ENCODE measurements at regions not wholly inside any gene's neighbourhood (a gene's known extent, or its start where the extent isn't known, plus 50 kb on each side); places are given as distances from the start of the nearest gene placed in this dataset.

DNA sequence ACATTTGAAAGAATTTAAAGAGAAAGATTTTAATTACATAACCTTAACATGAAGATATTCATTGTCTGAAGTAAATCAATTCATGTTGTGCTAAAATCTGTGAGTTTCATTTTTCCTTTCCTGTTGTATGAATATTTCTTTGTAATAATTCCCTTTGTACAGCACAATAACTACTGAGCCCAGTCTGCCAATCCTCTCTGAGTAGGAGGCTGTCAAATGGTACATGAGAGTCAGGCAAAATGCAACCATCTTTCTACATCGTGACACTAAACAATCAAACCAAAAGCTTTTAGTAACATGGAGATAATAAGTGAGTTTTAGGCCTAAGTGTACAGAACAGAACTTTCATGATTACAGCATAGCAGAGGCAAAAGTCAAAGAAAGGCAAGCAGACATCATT, 165.5 kb downstream of the PLPPR4 start:
- no peak for TF ChIP-seq CTCF (IDR thresholded peaks at IDR 0.05)
- no peak for TF ChIP-seq POLR2A (IDR thresholded peaks at IDR 0.05)
- TF ChIP-seq POLR2AphosphoS5 (IDR thresholded peaks at IDR 0.05) = no peak
